HG02678 (cell line): ENCODE measurements at regions not wholly inside any gene's neighbourhood (a gene's known extent, or its start where the extent isn't known, plus 50 kb on each side); places are given as distances from the start of the nearest gene placed in this dataset.
"Not testable (repeated sequence)": the region's sequence is repeated elsewhere in the genome, so short reads cannot be mapped to it uniquely, and the experiment has no call there.

ENCODE experiments used
- ATAC-seq: cut with Tn5 transposase; IDR thresholded peaks from one replicate; pipeline ENCODE4 v1.9.1; 2021; ENCODE audit warnings: mild to moderate bottlenecking, moderate library complexity; ENCODE audit not compliant: unreplicated experiment

GRCh38 chr10:36462194-36462593 is 663.2 kb upstream of the ANKRD30A start:
- no peak for ATAC-seq

DNA sequence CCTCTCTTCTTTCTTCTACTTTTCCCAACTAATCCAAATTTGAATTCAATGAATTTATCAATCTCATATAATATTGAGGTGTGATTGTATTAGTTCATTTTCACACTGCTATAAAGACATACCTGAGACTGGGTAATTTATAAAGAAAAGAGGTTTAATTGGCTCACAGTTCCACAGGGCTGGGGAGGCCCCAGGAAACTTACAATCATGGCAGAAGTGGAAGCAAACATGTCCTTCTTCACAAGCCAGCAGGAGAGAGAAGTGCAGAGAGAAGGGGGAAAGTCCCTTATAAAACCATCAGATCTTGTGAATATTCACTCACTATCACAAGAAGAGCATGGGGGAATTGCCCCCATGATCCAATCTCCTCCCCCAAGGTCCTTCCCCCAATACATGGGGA is 667.0 kb upstream of the ANKRD30A start:
- not testable (repeated sequence) for ATAC-seq

GRCh38 chr10:36457751-36458150 is 667.6 kb upstream of the ANKRD30A start:
- no peak for ATAC-seq

DNA sequence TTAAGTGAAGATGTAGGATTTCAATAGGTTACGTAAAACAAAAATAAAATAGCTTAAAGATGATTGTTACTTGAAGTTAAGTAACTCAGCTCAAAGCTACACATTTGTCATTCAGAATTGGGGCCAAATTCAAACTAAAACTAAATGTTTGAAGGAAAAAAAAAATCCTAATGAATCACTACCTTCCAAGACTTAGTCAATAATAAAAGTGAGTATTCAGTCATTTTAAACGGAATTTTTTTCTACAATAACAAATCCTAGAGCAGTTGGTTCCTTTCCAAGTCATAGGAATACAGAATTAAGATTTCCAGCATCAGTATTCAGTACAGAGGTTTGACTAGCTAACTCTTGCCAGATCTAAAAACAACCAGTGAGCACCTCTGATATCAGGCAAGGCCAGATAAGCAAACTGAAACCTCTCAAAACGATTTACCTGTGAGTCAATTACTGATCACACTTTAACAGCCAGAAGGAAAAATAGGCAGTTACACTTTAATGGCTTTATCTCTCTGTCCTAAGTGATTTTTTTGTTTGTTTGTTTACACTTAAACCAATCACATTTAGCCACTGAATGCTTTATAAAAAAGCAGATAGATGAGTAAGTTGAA is 669.8 kb upstream of the ANKRD30A start:
- ATAC-seq, result no peak

DNA sequence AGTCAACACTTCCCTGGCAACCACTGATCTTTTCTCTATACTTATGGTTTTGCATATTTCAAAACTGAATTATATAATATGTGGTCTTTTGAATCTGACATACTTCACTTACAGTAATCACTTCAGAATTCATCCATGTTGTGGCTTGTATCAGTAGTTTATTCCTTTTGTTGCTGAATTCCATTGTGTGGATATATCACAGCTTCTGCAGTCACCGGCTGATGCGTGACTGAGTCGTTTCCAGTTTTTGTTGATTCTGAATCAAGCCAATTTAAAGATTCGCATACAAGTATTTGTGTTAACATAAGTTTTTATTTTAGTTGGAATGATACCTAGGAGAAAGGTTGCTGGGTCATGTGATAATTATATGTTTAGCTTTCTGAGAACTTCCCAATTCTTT is 672.5 kb upstream of the ANKRD30A start:
- no peak for ATAC-seq

DNA sequence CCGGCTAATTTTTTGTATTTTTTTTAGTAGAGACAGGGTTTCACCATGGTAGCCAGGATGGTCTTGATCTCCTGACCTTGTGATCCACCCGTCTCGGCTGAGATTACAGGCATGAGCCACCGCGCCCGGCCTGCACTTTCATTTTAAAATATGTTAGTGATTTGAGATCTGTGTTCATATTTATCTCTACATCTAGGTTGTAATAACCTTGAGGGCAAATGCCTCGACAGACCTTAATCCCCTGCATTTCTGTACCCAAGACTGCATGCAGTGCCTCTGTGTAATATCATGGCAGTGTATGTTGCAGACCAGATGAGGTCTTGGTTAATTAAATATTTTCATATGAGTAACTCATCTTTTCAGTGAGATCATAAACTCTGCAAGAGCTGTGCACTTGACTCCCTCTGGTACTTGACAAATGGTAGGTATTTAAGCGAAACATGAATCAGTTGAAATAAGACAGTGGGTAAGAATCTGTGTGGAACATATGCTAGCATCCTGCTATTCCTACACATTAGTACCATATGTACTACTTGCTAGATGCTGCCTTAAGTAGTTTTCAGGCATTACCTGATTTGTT is 673.9 kb upstream of the ANKRD30A start:
- ATAC-seq, result no peak

DNA sequence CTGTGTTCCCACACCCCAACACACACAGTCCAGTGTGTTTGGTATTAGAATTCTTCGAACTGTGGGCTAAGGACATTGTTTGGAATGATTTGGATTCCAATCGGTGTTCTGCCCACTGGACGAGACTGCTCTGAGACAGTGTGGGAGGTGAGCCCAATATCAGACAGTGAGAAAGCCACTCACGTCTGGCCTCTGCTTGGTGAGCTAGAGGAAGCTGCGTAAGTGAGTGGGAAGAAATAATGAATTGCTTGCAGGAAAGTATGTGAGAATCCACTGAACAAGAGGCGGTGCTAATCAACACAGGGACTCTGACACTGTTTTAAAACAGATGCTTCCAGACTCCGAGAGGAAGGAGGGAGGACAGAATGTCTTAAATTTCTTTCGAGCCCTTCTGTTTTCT is 675.0 kb upstream of the ANKRD30A start:
- no peak for ATAC-seq

DNA sequence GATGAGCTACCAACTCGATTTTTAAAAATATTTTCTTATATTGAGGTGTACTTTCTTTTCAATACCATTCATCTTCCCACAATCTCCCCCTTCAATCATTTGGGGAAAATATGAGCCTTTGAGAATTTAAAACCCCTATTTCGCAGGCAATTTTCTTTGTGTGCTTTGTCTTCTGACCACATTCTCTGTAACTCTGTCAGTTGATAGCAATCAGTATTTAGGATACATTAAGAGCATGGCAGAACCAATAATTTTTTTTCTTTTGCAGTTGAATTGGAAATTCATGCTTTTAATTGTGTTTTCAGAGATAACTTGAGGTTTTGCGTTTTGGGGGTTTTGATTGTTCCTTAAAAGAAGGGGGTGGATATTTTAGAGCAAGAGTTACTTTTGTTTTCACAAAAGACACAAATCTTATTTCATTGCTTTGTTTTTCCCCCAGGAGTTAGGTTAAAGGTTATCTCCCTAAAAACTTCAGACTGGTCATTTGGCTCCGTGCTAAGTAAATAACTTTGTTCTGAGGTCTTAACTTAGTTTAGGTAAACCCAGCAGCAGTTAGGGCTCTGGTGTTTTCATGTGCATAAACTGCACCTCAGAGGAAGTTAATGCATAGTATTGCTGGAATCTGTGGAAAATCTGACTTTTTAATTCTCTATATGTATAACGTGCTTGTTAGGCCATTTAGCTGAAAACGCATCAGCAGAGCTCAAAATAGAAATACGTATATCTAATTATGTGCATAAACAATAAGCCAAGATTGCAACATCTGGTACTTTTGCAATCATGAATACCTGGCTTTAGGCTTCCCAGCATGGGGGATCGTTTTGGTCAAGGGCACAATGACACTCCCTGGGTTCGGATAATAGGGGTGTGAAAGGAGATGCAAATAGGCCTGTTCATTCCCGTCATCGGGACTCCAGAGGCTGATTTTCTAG is 676.4 kb upstream of the ANKRD30A start:
- ATAC-seq, result no peak

DNA sequence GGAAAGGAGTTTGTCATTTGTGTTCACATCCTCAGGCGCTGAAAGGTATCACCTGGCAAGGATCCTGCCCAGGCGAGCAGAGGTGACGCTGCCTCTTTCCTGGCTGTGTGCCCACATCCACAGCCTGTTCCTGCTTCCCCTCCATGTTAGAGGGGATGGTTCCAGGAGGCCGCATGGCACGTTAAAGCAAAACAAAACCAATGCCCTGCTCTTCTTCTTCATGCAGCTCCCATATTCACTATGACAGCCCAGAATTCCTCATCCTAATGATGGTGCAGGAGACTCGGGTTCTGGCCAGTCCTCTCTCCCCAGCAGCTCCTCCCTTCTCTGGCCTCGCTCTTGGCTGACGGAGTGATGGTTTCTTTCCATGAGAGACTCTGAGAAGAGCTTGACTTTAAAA is 678.5 kb upstream of the ANKRD30A start:
- ATAC-seq, result no peak

DNA sequence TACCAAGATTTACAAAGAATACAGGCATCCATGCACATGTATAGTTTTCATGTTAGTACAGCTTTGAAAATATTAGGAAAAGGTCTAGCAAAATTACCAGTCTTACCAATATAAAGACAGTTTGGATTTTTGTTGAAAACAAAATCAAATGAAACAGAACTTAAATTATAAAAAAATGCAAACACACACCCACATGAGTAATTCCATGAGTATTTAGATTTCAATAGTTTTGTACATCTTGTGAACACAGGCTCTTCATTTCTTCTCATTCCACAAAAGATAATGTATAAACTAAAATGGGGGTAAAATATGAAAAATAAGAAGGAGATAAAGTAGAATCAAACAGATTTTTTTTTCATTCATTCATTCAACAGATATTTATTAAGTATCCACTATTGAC is 682.2 kb upstream of the ANKRD30A start:
- ATAC-seq, result no peak

GRCh38 chr10:36441557-36441956 is 683.8 kb upstream of the ANKRD30A start:
- ATAC-seq, result no peak

GRCh38 chr10:36440539-36440938 is 684.9 kb upstream of the ANKRD30A start:
- ATAC-seq, result no peak

- no peak for ATAC-seq
These were observed 688.0 kb upstream of the ANKRD30A start for GRCh38 chr10:36437367-36437766.

- no peak for ATAC-seq
These were observed 696.9 kb upstream of the ANKRD30A start for GRCh38 chr10:36428507-36428906.

- ATAC-seq, result no peak
These were observed 700.1 kb upstream of the ANKRD30A start for GRCh38 chr10:36425131-36425797.

GRCh38 chr10:36424502-36424901 is 700.9 kb upstream of the ANKRD30A start:
- no peak for ATAC-seq

DNA sequence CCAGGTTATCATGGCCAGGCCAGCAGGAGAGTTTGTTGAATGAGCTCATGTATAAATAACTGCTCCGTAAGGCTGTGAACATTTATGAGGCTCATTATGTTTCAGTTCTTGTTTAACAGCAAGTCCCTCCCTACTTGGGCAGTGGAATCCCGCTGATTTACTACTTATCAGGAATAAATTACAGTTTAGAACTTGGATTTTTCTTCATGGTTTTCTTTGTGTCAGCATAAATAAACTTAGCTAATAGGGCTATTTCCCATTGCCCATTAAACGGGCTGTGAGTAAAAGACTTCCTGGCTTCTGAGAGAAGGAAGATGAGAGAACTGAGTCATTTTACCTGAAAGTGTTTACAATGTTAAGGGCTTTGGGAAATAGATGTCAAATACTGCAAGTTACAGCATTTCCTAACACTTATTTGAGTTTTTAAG is 701.6 kb upstream of the ANKRD30A start:
- ATAC-seq, result no peak

DNA sequence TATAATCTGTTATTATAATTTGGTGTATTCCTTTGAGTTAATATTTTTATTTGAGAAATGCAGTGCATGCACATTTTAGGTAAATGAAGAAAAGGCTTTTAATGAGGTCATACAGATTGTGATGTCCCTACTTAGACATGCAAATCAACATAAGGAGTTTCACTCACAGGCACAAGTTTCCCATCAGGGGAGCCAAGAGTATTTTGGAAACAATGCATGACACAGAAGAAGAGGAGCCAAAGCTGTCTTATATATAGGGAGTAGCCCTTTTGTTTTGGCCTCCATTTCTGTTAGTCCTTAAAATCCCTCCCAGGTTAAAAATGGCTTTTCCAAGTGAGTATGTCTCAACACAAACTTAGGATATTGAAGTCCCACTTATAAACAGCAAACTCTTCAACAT is 703.4 kb upstream of the ANKRD30A start:
- no peak for ATAC-seq

DNA sequence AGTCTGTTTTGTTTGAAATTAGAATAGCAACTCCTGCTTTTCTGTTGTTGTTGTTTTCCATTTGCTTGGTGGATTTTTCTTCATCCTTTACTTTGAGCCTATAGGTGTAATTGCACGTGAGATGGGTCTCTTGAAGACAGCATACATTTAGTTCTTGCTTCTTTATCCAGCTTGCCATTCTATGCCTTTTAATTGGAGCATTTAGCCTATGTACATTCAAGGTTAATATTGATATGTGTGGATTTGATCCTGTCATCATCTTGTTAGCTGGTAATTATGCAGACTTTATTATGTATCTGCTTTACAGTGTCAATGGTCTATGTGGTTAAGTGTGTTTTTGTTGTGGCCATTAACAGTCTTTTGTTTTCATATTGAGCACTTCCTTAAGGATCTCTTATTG is 708.9 kb upstream of the ANKRD30A start:
- ATAC-seq, result no peak

DNA sequence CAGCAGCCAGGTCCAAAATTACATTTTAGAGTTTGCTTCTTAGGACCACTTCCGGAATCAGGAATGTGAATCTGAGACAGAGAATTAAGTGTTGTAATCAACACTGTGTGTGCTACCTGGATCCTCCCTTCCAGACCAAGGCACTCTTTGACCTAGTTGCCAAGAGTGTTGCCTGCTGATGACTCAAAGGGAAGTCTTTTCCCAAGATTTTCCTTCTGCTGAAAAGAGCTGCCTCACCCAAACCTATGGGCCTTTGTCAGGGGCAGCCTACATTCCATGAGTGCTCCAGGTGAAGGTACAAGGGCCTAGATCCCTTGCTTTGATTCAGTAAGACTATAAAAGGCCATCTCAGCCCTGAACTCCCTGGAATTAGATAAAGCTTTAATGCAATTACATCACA is 712.5 kb upstream of the ANKRD30A start:
- ATAC-seq, result no peak

- not testable (repeated sequence) for ATAC-seq
These were observed 725.2 kb upstream of the ANKRD30A start for GRCh38 chr10:36400238-36400637.
